GM12873 (cell line): ENCODE measurements at regions not wholly inside any gene's neighbourhood (a gene's known extent, or its start where the extent isn't known, plus 50 kb on each side); places are given as distances from the start of the nearest gene placed in this dataset.

Experiments used
- CTCF ChIP-seq: IDR thresholded peaks from 2 replicates; pipeline ENCODE4 v1.5.1; 2012; ENCODE audit warnings: low read depth, mild to moderate bottlenecking, moderate library complexity, low read length, control low read depth; ENCODE audit not compliant: insufficient read depth; ENCODE audit errors: missing control alignments

GRCh38 chr2:52632543-52632942 is 1135.1 kb upstream of the CHAC2 start:
- TF ChIP-seq CTCF: no peak

GRCh38 chr2:52629944-52630343 is 1137.7 kb upstream of the CHAC2 start:
- TF ChIP-seq CTCF: no peak

- no peak for TF ChIP-seq CTCF
Observed at GRCh38 chr2:52629531-52629930, 1138.1 kb upstream of the CHAC2 start.

- TF ChIP-seq CTCF: no peak
Observed at GRCh38 chr2:52622266-52622665, 1145.3 kb upstream of the CHAC2 start.

GRCh38 chr2:52613064-52613463 is 1154.5 kb upstream of the CHAC2 start:
- no peak for TF ChIP-seq CTCF

- no peak for TF ChIP-seq CTCF
Observed at GRCh38 chr2:52611759-52612158, 1155.8 kb upstream of the CHAC2 start.

- no peak for TF ChIP-seq CTCF
Observed at GRCh38 chr2:52608030-52608429, 1159.6 kb upstream of the CHAC2 start.
